HCT116 (cell line): ENCODE measurements at regions not wholly inside any gene's neighbourhood (a gene's known extent, or its start where the extent isn't known, plus 50 kb on each side); places are given as distances from the start of the nearest gene placed in this dataset.
A peak's percentile ranks its signal among the peaks of the same experiment; 100 is the strongest.

Experiments used
- CEBPB ChIP-seq: IDR thresholded peaks from 2 replicates; pipeline ENCODE4 v1.6.1; 2012; ENCODE audit warnings: low read depth
- JUND ChIP-seq: IDR thresholded peaks from 2 replicates; pipeline ENCODE4 v1.6.1; 2012
- MAX ChIP-seq: IDR thresholded peaks from 2 replicates; pipeline ENCODE4 v1.6.1; 2012
- POLR2A ChIP-seq: IDR thresholded peaks from 2 replicates; pipeline ENCODE4 v1.7.0; 2011; ENCODE audit warnings: borderline replicate concordance; ENCODE audit not compliant: insufficient read depth, insufficient read length; ENCODE audit errors: extremely low read depth
- POLR2AphosphoS5 ChIP-seq: IDR thresholded peaks from 2 replicates; pipeline ENCODE4 v1.6.1; 2011; ENCODE audit warnings: mild to moderate bottlenecking, low read depth, low read length, moderate library complexity
- RAD21 ChIP-seq: IDR thresholded peaks from 2 replicates; pipeline ENCODE4 v1.6.1; 2012; ENCODE audit warnings: low read depth, mild to moderate bottlenecking
- SIN3A ChIP-seq: IDR thresholded peaks from 2 replicates; pipeline ENCODE4 v1.6.1; 2012; ENCODE audit warnings: low read depth
- SP1 ChIP-seq: IDR thresholded peaks from 2 replicates; pipeline ENCODE4 v1.6.1; 2012; ENCODE audit warnings: low read depth
- ZBTB33 ChIP-seq: IDR thresholded peaks from 2 replicates; pipeline ENCODE4 v1.6.1; 2011; ENCODE audit warnings: mild to moderate bottlenecking, low read length, moderate library complexity; ENCODE audit not compliant: insufficient replicate concordance; ENCODE audit errors: extremely low read depth
- ZNF274 ChIP-seq: fragments of 200-500 bp; sonication (Bioruptor generic); IDR thresholded peaks from 2 replicates; pipeline ENCODE4 v1.6.1; 2014; ENCODE audit warnings: mild to moderate bottlenecking, low read depth, low read length, inconsistent platforms
- TF ChIP-seq, protein P1 (sequence below), 3 experiments: fragments of 200-600 bp in 1 of 3; sonication (generic) in 1 of 3; IDR thresholded peaks in 2 of 3; conservative IDR thresholded peaks in 1 of 3; 2 replicates each; pipeline ENCODE4 v1.5.1; 2012 to 2017; ENCODE audit warnings: low read depth in 2 of 3, low read length in 2 of 3, antibody characterized with exemption in 1 of 3, borderline replicate concordance in 1 of 3, control low read depth in 1 of 3, mild to moderate bottlenecking in 1 of 3, mixed read lengths in 1 of 3, mixed run types in 1 of 3, moderate library complexity in 1 of 3; ENCODE audit not compliant: insufficient read depth in 1 of 3

- TF ChIP-seq SP1 (peak; percentile 91), RAD21 (peak; percentile 29; the same call in 1 of the 2 replicates), JUND (peak; percentile 99), ZNF274 (no peak), POLR2AphosphoS5 (peak; percentile 57; the same call in 1 of the 2 replicates), ZBTB33 (peak; percentile 64), MAX (peak; percentile 60), CEBPB (peak; percentile 84), SIN3A (peak; percentile 54), POLR2A (no peak)
- TF ChIP-seq, protein P1, sequence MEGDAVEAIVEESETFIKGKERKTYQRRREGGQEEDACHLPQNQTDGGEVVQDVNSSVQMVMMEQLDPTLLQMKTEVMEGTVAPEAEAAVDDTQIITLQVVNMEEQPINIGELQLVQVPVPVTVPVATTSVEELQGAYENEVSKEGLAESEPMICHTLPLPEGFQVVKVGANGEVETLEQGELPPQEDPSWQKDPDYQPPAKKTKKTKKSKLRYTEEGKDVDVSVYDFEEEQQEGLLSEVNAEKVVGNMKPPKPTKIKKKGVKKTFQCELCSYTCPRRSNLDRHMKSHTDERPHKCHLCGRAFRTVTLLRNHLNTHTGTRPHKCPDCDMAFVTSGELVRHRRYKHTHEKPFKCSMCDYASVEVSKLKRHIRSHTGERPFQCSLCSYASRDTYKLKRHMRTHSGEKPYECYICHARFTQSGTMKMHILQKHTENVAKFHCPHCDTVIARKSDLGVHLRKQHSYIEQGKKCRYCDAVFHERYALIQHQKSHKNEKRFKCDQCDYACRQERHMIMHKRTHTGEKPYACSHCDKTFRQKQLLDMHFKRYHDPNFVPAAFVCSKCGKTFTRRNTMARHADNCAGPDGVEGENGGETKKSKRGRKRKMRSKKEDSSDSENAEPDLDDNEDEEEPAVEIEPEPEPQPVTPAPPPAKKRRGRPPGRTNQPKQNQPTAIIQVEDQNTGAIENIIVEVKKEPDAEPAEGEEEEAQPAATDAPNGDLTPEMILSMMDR (IDR thresholded peaks at IDR 0.05 in 2 of 3, conservative IDR thresholded peaks at IDR 0.05 in 1 of 3; ENCODE audit: borderline replicate concordance in 1 of 3, insufficient read depth in 1 of 3, low read depth in 2 of 3, low read length in 2 of 3), result 0 out of 6 replicates have a peak, but pooled peaks of 1 of the 3 experiments have one; percentile 12
Measured at GRCh38 chr9:115373000-115373709, 255.2 kb upstream of the TNC start (continued).
